HG02840 (cell line): ENCODE measurements at regions not wholly inside any gene's neighbourhood (a gene's known extent, or its start where the extent isn't known, plus 50 kb on each side); places are given as distances from the start of the nearest gene placed in this dataset.
"Not testable (repeated sequence)": the region's sequence is repeated elsewhere in the genome, so short reads cannot be mapped to it uniquely, and the experiment has no call there.

Experiments used
- ATAC-seq: cut with Tn5 transposase; IDR thresholded peaks from one replicate; pipeline ENCODE4 v1.9.1; 2021; ENCODE audit warnings: mild to moderate bottlenecking, moderate library complexity, moderate number of reproducible peaks; ENCODE audit not compliant: unreplicated experiment, low FRiP score

DNA sequence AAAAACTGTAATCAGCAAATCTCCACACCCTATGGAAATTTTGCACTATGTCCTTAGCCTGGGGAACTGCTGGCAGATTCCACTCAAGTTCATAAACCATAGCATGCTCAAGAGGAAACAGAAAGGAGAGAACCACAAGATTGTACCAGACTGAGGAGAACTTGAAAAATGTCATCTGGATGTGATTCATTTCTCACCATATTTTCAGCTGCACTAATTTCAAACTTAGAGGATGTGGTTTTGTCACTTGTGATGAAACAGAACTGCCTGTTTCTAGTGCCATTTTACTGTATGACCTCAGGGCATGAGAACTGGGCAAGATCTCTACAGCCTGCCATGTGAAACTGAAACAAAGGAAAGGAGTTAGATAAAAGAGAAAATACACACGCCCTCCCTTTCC, 1493.1 kb upstream of the FLRT2 start:
- no peak for ATAC-seq

DNA sequence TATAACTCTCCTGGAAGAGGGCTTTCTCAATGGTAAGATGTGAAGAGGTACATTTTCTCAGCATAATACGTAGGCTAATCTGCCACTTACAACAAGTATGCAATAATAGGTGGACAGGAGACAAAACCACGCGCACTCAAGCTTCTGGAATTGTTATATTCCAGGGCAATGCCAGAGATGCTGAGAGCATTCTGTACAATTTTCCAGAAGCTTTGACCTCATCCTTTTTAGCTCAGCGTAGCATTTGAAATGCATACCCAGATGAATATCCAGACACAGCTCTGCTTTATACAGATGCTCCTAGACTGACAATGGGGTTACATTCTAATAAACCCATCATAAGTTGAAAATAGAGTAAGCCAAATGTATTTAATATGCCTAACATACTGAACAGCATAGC, 1492.4 kb upstream of the FLRT2 start:
- no peak for ATAC-seq

DNA sequence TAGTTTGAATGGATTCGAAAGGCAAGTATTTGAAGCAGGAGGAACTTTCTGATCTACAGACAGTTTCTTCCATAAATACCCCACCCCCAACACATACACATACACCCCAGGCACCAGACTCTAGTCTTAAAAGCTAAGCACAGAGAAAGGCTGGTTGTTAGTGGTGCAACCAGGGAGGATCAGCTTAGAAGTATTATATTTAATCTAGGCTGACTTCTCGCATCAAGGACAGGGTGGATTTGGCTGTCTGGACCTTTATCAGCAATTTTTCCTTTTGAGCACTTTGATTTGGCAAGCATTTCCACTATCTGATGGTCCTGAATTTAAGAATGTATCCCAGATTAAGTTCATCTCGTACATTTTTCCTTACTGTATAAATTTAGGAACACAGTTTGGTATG, 1489.8 kb upstream of the FLRT2 start:
- no peak for ATAC-seq

DNA sequence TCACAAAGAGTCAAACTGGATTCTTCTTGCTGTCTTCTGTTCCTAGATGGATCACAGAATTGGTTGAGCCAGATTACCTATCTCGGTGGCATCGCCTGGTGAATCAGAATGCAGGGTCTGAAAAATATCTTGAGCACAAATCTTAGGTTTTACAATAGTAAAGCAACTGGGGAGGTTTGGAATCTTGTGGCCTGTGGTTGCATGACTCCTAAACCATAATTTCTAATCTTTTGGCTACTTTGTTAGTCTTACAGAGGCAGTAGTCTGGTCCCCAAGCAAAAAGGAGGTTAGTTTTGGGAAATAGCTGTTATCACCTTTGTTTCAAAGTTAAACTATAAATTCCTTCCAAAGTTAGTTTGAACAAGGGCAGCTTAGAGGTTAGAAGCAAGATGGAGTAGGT, 1488.5 kb upstream of the FLRT2 start:
- ATAC-seq = no peak

DNA sequence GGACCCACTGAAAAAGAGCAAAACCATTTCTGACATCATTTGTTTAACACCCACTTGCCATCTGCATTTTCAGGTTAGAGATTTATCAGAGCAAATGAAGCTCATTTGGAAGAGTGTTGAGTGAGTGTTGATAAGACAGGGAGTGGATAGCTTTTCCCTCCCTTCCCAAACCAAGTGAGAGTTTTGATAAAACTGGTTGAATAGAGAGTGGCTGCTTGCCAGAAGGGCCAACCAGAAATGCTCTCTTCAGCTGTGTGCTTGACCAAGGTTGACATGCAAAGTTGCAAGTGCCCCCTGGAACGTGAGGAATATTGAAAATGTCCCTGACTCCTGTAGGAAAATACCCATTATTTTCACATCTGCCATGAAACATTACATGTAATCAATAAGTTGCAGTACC, 1487.0 kb upstream of the FLRT2 start:
- ATAC-seq = no peak

DNA sequence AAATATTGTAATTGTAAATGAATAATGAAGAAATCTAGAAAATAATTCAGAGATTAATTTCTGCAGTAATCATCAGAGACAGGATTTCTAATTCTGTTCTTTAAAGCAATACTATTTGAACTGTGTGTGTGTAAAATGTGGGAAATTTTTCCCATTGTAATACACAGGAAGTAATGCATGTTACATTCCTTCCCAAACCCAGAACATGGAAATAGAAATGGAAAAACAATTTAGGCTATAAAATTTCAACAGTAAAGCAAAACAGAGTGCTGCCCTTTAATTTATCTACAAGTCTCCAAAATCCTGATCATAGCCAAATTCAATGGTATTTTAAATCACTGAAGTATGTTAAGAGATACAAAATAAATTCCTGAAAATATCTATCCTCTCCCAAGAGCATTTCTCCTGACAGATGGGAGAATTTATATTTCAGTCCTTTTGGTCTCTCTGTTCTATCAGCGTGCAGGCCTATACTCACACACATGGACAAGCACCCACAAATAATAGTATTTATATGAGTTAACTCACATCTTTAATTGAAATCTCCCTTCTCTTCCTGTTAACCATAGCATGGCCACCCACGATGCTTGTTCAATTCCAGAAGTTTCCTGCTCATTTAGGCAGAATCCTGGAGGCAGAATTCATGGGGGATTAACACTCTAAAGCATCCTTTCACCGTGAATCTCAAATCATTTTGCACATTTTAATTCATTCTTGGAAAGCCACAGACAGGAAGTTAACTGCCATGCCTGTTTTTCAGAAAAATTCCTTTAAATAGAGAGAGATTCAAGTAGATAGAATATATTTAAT, 1465.4 kb upstream of the FLRT2 start:
- no peak for ATAC-seq

DNA sequence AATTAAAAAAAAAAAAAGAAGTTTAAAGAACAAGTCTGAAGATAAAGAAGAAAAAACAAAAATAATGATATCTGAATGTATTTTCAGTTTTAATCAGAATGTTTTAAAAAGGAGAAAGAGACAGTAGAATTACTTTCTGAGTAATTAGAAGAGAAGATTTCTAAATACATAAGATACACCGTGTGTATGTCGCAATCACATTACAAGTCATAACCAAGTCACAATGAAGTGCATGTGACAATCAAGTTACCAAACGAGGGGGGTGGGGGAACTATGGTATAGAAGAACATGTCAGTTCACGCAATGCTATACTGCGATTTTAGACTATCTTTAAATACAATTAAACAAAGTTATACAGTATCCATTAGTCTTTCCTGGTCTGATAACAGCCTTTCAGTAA, 1464.1 kb upstream of the FLRT2 start:
- no peak for ATAC-seq

DNA sequence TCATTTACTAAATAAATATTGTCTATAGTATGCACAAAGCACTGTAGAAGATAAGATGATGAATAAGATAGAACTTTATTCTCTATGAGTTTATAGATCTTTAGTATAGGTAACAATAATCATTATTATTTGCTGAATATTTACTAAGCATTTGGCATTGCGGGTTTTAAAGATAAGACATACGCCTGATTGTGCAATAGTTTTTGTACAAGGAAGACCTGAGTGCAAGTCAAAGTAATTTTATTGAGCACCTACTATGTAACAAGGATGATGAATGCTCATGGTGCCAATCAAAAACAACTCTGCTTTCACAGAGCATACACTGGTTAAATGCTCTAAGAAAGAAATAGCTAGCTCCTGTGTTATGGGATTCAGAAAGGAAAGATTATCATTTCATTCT, 1461.7 kb upstream of the FLRT2 start:
- ATAC-seq = no peak

DNA sequence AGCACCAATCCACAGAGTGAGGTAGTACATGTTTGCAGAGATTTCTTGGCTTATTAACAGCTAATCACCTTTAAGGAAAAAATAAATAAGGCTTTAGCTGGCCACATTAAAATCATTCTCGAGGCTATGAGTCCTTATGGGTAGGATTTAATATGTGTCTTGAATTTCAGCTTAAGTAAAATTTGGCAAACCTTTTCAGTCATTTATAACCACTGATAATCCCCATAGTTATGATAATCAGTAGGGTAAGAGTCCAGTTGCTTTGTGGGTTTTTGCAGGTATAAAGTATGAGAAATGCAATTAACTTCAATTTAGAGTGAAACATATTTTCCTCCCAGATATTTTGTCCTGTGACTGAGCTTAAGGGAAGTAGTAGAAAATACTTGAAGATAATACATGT, 1458.9 kb upstream of the FLRT2 start:
- ATAC-seq = no peak

DNA sequence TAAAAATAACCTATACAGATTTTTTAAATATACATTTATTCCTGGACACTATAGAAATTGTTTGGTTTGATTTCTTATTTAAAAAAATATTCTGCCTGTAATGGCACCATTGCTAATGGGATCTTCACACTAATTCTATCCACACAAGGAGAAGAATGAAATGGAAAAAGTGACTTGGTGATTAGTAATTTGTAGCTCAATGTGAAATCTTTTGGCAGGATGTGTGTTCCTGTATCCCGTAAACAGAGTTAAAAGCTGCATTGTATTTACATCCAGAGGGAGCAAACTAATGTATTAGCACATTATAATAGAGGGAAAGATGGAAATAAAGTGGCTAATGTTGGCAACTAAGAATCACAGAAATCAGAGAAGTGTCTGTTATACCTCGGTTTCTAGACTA, 1455.3 kb upstream of the FLRT2 start:
- ATAC-seq = no peak

DNA sequence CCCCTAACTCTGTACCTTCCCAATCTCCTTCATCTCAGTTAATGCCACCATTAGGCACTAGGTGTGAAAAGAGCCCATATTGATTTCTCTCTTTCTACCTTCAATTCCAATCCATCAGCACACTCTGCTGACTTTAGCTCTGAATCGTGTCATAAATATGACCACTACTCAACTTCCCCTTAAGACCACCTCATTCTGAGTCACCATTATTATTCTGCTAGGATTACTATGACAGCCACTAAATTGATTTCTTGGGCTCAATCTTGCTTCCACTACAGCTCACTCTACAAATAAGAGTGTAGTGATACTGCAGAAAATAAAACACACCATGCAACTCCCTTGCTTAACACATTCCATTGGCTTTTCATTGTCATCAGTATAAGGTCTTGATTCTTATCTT, 1449.0 kb upstream of the FLRT2 start:
- no peak for ATAC-seq

DNA sequence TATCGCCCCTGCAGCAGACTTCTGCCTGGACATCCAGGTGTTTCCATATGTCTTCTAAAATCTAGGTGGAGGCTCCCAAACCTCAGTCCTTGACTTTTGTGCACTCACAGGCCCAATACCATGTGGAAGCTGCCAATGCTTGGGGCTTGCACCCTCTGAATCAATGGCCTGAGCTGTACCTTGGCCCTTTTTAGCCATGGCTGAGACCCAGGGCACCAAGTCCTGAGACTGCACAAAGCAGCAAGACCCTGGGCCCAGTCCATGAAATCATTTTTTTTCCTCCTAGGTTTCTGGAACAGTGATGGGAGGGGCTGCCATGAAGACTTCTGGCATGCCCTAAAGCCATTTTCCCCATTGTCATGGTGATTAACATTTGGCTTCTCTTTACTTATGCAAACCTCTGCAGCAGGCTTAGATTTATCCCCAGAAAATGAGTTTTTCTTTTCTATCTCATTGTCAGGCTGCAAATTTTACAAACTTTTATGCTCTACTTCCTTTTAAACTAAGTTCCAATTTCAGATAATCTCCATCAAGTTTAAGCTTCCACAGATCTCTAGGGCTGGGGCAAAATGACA, 1445.8 kb upstream of the FLRT2 start:
- ATAC-seq = no peak

DNA sequence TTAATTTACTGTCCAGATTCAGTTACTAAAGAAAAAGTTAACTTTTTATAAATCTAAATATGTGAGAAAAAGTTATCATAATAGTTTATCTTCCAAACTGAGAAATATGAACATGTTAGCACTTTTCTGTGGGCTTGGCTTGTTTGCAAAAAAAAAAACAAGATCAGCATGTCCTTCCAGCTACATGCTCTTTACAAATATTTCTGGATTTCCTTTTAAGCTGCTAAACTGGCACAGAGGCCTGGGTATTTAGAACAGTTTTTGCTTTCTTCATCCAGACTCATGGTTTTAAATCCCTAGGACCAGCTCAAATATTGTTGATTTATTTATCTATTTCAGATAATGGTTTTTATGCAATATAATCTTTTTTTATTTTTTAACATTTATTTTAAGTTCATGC, 1444.5 kb upstream of the FLRT2 start:
- no peak for ATAC-seq

DNA sequence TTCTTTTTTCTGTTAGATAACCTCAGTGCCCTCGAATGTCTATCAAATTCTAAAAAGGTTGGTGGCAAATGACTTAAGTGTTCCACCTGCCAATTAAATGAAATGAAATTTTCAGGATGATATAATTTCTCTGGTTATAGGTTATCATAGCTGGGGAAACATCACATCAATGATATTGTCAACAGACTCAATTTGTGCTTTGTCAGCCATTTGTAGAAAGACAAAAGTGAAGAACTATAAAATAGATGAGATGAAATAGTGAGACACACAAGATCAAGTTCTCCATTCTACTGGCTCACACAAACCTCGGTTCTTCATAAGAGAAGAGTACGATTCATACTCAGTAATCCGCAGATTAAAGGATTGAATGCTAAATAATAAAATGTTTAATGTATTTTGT, 1443.2 kb upstream of the FLRT2 start:
- ATAC-seq = no peak

DNA sequence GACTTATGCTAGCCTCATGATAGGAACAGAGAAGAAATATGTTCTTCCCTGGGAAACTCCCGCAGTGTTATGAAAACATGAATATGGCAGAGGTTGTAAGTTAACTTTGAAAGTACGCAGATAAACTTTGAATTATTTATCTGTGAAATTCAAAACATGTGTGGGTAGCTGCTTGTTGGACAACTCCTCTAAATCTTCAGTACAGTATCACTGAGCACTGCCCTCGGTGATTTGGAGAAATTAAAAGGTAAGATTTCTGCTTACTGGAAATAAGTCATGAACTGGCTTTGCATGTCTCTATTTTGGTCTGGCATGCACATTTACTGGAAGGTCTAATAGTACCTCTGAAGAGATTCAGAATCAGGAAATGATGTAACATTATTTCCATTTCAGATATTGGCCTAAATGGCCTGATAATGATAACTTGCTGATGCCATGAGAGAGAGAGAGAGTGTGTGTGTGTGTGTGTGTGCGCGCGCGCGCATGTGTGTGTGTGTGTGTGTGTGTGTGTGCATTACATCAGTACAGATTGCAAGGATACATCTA, 1441.9 kb upstream of the FLRT2 start:
- ATAC-seq = no peak

DNA sequence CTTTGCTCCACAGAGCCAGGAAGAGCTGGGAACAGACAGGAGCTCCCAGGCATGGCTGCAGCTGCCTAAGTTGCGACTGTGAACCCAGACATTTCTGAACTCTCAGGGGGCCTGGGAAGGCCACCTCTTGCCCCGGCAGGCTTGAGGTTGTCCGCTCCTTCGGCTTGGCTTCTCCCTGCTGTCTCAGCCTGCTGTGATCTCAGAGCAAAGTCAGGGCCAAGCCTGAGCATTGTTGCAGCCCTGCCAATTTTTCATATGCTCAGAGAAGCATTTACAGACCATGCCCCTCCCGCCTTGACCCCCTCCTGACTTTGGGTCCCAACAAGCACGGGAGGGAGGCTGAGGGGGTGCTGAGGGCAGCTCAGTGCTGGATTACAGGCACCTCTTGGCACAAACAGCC, 1439.1 kb upstream of the FLRT2 start:
- ATAC-seq = no peak

DNA sequence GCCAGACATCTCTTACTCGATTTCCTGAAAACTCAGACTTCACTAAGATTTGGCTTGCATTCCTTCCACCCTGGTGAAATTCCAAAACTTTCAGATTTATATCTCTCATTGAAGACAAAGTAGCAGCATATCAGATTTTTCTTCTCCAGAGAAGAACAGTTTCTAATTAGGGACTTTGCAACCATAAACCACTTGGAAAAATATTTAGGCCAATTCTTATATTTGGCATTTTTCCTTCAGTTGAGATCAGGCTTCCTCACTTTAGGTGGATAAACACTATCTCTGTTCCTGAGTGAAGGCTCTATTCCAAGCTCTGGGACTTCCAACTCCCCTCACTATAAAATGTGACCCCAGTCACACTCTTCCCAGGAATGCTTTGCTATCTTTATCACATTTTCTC, 1434.3 kb upstream of the FLRT2 start:
- no peak for ATAC-seq

DNA sequence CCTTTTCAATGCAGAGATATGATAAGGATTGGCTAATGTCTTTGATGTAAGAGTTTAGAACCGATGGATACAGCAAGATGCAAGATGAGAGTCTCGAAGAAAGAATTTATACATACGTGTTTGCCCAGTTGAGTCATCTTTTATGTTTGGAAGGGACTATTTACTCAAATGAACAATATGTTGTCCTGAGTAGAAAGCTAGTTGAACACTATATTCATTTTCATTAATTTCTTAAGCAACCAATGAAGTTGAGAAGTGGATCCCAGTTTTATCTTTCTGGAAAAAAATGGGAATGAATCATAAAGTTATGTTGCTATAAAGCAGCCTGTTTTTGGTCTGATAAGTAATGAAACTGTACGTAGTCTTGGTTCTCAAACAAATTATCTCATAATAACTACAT, 1431.7 kb upstream of the FLRT2 start:
- no peak for ATAC-seq

DNA sequence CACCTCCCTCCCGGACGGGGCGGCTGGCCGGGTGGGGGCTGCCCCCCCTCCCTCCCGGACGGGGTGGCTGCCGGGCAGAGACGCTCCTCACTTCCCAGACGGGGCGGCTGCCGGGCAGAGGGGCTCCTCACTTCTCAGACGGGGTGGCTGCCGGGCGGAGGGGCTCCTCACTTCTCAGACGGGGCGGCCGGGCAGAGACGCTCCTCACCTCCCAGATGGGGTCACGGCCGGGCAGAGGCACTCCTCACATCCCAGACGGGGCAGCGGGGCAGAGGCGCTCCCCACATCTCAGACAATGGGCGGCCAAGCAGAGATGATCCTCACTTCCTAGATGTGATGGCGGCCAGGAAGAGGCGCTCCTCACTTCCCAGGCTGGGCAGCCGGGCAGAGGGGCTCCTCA, 1430.4 kb upstream of the FLRT2 start:
- ATAC-seq = not testable (repeated sequence)

DNA sequence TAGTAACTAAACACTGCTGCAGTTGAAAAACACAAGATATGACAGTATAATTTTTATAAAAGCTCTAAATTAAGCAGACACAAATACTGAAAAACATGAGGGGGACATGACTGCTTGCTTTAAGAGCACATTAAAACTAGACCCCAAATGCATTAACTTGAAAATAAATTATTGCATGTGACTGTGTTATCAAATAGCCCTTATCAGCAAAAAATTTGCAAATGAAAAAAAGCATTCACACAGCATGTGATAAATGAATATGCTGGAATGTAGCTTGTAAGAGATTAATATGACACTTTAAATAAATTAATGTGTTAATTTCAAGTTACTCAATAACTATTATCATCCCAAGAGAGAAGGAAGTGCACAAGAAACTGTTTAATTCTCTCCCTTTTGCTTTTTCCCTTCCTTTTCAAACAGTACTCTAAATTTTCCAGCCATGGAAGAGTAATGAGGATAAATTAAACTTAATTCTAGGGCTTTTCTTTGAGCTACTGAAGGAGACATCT, 1422.1 kb upstream of the FLRT2 start:
- no peak for ATAC-seq

DNA sequence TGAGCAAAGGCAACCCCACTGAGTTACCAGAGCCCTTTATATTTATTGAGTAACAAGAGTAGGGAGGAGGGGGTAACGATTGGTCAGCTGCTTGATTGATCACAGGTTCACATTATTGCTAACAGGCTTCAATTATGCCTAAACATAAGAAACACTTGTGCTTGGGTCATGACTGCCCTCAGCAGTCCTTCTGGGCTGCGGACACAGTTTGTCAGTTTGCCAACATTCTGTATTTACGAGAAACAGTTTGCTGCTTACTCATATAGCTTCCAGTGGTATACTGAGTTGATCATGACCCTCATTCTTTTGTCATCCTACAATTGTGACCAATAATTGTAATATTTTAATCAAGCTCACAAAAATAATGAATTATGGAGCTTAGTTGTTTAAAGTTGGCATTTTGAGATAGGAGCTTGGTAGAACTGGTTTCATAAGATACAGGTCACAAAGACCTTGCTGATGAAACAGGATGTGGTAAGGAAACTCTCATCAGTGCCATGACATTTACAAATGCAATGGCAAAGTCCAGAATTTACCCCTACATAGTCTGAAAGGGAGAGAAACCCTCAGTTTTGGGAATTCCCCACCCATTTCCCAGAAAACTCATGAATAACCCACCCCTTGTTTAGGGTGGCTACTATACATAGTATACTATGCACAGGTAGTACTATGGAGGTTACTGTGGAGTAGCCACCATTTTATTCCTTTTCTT, 1421.0 kb upstream of the FLRT2 start:
- no peak for ATAC-seq
